ENCODE measurements at regions not wholly inside any gene's neighbourhood (a gene's known extent, or its start where the extent isn't known, plus 50 kb on each side); places are given as distances from the start of the nearest gene placed in this dataset.

- Histone ChIP-seq H3K27me3 (ENCODE audit: insufficient read depth, low read depth, low read length) (no peaks in the 10 kb centered on the region), H3K4me2 (ENCODE audit: low read length) (no peak overlapping the region), H3K9ac (ENCODE audit: low read length) (no peak overlapping the region), H2AFZ (ENCODE audit: low read depth, low read length) (no peak overlapping the region), H4K20me1 (ENCODE audit: insufficient read depth) (no peaks in the 10 kb centered on the region), H3K36me3 (ENCODE audit: insufficient read depth, low read length) (no peaks in the 10 kb centered on the region), H3K79me2 (replicated peaks; ENCODE audit: insufficient read depth, low read length) (no peaks in the 10 kb centered on the region), H3K27ac (ENCODE audit: low read length) (no peak overlapping the region), H3K9me3 (ENCODE audit: low read length) (no peaks in the 10 kb centered on the region), H3K4me3 (ENCODE audit: low read length) (no peak overlapping the region), H3K9me2 (ENCODE audit: insufficient read depth, low read length) (no peaks in the 10 kb centered on the region), H3F3A (ENCODE audit: insufficient read depth, low read length, poor library complexity, severe bottlenecking) (no peaks in the 10 kb centered on the region)
- TF ChIP-seq POLR2AphosphoS5 (IDR thresholded peaks at IDR 0.05) = no peak
- TF ChIP-seq MXI1 (conservative IDR thresholded peaks at IDR 0.05; ENCODE audit: poor library complexity, severe bottlenecking) = no peak
- no peak for TF ChIP-seq REST (IDR thresholded peaks at IDR 0.05; ENCODE audit: borderline replicate concordance)
- no peak for TF ChIP-seq RAD21 (conservative IDR thresholded peaks at IDR 0.05)
- no peak for TF ChIP-seq CTCF (IDR thresholded peaks at IDR 0.05; ENCODE audit: poor library complexity, severe bottlenecking)
- TF ChIP-seq EZH2 (IDR thresholded peaks at IDR 0.05; ENCODE audit: borderline replicate concordance, insufficient read depth, low read length, poor library complexity, severe bottlenecking) = no peak
- TF ChIP-seq EP300 (conservative IDR thresholded peaks at IDR 0.05; ENCODE audit: poor library complexity, severe bottlenecking) = no peak
- TF ChIP-seq SMC3 (conservative IDR thresholded peaks at IDR 0.05; ENCODE audit: poor library complexity) = no peak
- no peak for TF ChIP-seq TAF1 (IDR thresholded peaks at IDR 0.05; ENCODE audit: low read depth)
Measured at GRCh38 chr1:188261849-188262248, 1433.1 kb downstream of the PLA2G4A start.

- no peaks in the 10 kb centered on the region for H3K9me2 ChIP-seq (ENCODE audit: insufficient read depth, low read length)
- no peaks in the 10 kb centered on the region for H3K79me2 ChIP-seq (replicated peaks; ENCODE audit: insufficient read depth, low read length)
- no peaks in the 10 kb centered on the region for H3F3A ChIP-seq (ENCODE audit: insufficient read depth, low read length, poor library complexity, severe bottlenecking)
- H4K20me1 ChIP-seq (ENCODE audit: insufficient read depth) = no peaks in the 10 kb centered on the region
- no peaks in the 10 kb centered on the region for H3K27me3 ChIP-seq (ENCODE audit: insufficient read depth, low read depth, low read length)
- no peak overlapping the region for H3K9ac ChIP-seq (ENCODE audit: low read length)
- no peak overlapping the region for H3K4me2 ChIP-seq (ENCODE audit: low read length)
- TF ChIP-seq CTCF (IDR thresholded peaks at IDR 0.05; ENCODE audit: poor library complexity, severe bottlenecking) = no peak
- TF ChIP-seq EP300 (conservative IDR thresholded peaks at IDR 0.05; ENCODE audit: poor library complexity, severe bottlenecking) = no peak
- TF ChIP-seq TAF1 (IDR thresholded peaks at IDR 0.05; ENCODE audit: low read depth) = no peak
- no peak for TF ChIP-seq REST (IDR thresholded peaks at IDR 0.05; ENCODE audit: borderline replicate concordance)
- TF ChIP-seq MXI1 (conservative IDR thresholded peaks at IDR 0.05; ENCODE audit: poor library complexity, severe bottlenecking) = no peak
- H3K27ac ChIP-seq (ENCODE audit: low read length) = no peak overlapping the region
- no peaks in the 10 kb centered on the region for H3K36me3 ChIP-seq (ENCODE audit: insufficient read depth, low read length)
- H2AFZ ChIP-seq (ENCODE audit: low read depth, low read length) = no peak overlapping the region
- no peaks in the 10 kb centered on the region for H3K9me3 ChIP-seq (ENCODE audit: low read length)
- no peak overlapping the region for H3K4me3 ChIP-seq (ENCODE audit: low read length)
Measured at GRCh38 chr1:188269956-188270355, 1441.2 kb downstream of the PLA2G4A start.
